Jurkat, Clone E6-1 (cell line): ENCODE measurements at regions not wholly inside any gene's neighbourhood (a gene's known extent, or its start where the extent isn't known, plus 50 kb on each side); places are given as distances from the start of the nearest gene placed in this dataset.
A peak's percentile ranks its signal among the peaks of the same experiment; 100 is the strongest.
"Not testable (repeated sequence)": the region's sequence is repeated elsewhere in the genome, so short reads cannot be mapped to it uniquely, and the experiment has no call there.

Experiments used
- DNase-seq: peaks from one replicate; pipeline ENCODE4 v3.0.0-alpha.2; 2011; ENCODE audit warnings: low read depth, low spot score
- H3K4me3 ChIP-seq: 2 replicates; pipeline ENCODE4 v1.5.1; 2011; ENCODE audit warnings: mild to moderate bottlenecking, low read length, control low read depth, moderate library complexity

DNA sequence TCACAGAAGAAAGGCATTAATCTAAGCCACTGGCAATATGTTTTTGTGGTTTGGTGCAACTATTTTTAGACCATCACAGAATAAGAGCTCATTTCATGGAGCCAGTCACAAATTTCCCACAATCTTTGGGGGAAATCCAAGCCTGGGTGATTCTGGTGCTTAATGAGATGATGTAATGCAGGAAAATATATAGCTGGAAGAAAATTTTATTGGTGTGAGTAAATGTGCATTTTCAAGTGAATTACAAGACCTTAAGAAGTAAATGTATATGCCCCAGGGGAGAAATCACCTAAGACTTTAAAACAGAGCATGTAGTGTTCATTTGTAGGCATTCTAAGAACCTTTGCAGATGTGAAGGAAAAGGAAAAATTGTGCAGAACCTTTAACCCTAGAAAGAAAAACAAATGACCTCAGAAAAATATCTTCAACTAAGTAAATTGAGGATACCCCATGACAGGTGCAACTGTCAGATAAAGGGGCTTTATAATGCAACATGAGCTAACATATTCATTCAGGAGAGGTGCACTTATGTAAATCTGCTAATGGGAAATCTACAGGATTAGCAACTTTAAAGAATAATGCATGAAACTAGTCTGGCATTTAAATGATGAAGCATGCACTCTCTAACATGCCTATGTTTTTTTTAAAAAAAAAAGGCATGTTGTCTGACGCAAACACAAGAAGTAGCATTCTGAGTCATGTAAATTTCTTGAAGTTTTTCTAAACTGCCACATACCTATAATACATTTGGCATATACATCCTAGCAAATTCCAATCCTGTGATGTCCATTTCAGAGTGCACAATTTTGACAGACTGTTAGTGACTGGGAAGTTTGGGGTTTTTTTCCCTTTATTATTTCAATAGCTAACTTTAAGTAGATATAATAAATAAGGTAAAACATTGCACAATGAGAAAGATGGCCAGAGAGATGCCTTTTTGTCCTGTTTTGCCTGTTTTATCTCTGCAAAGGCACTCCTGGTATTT, 105.1 kb downstream of the MEX3B start:
- no peak for DNase-seq
- H3K4me3 ChIP-seq, result no peak overlapping the region

DNA sequence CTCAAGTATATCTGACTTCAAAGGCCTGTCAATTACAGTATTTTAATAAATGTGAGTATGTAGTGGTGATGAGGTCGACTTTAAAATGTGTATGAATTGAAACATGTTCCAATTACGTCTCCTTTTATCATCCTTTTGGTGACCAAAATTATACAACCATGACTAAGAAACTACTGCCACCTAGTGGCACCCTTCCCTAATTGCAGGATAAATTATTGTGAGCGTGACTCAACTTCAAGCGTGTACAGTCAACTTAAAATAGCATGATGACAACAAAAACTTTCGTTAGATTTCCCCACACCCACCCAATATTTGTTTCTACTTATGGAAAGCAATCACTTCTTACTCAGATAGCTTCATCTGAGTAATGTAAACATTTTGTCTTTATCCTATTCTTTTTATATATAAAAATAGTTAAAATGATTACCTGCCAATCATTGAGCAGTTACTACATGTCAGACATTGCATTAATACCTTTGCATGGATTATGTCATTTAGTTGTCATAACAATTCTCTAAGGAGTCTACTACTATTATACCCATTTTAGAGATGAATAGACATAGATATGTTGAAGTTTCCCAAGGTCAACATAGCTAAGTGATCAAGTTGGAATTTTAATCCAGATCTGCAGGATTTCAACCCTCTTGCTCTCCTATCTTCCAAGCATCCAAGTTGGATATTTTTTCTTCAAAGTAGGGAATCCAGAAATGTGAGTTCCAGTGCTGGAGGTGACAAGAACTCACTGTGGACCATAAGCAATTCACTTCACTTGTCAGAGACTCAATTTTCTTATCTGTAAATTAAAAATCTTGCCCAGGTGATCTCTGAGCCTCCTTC, 106.0 kb downstream of the MEX3B start:
- peak; percentile 27 for DNase-seq

DNA sequence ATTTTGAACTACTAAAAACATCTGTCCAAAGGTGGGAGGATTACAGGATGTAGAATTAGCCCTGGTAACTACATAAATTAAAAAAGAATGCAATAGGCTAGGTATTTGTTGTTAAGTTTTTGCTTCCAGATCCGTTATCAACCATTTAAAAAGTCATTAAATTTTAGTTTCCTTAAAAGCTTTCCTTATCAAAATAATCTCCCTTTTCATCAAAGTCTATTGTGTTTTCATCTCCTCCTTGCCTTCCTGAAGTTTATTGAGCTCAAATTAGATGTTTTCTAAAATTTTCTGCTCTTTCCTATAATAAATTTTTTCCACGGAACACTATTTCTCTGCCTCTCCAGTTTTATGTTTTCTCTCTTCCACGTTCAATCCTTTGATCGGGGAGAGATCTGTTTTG, 108.6 kb downstream of the MEX3B start:
- no peak overlapping the region for H3K4me3 ChIP-seq
- DNase-seq, result no peak

More for the DNA sequence above, 106.0 kb downstream of the MEX3B start:
- no peak overlapping the region for H3K4me3 ChIP-seq

DNA sequence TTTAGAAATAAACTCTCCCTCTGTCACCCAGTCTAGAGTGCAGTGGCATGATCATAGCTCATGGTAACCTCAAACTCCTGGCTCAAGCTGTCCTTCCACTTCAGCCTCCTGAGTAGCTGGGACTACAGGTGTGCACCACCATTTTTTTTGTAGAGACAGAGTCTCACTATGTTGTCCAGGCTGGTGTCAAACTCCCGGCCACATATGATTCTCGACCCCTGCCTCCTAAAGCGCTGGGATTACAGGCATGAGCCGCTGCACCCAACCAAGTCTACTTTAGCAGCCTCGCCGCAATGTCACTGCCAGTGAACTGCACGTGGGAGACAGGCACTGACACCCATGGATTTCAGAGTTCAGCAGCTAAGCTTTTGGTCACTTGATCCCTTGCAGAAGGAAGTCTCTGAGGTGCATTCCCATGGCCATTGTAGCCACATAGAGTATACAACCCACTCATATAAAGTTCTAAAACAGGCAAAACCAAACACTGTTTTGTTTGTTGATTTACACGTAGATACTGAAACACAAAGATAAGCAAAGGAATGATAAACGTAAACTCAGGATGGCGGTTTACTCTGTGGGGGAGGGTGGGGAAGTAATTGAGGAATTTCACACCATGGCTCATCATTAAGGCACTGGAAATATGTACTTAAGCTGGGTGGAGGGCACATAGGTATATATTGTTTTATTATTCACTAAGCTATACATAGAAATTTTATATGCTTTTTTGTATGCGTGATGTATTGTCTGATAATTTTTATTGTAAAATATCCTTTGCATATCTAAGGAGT, 115.0 kb downstream of the MEX3B start:
- DNase-seq, result no peak
- H3K4me3 ChIP-seq, result no peak overlapping the region

DNA sequence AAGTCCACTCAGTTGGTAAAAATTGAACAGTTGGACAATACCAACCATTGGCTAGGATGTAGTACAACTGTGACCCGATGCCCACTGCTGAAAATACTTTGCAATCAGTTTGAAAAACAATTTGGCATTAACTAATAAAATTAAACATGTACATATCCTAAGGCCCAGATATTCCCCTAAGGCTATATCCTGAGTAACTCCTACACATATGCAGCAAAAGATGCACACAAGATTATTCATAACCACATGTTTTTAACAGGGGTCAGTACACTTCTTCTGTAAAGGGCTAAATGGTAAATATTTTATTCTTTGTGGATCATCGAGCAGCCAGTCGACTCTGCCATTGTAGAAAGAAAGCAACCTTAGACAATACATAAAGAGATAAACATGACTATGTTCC, 116.3 kb downstream of the MEX3B start:
- H3K4me3 ChIP-seq, result no peak overlapping the region
- no peak for DNase-seq

DNA sequence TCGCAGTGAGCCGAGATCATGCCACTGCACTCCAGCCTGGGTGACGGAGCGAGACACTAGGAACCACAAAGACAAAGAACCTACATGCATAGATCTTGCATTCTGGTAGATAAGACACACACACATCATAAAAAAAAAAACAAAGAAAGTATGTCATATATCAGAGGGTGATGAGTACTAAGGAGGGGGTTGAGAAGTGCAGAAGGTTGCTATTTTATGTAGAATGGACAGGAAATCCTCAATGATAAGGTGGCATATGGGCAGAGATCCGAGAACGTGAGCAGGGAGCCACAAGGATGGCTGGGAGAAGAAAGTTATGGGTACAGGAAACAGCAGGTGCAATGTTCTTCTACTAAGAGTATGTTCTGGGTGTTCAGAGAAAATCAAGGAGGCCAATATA, 118.8 kb downstream of the MEX3B start:
- no peak overlapping the region for H3K4me3 ChIP-seq
- DNase-seq, result no peak

DNA sequence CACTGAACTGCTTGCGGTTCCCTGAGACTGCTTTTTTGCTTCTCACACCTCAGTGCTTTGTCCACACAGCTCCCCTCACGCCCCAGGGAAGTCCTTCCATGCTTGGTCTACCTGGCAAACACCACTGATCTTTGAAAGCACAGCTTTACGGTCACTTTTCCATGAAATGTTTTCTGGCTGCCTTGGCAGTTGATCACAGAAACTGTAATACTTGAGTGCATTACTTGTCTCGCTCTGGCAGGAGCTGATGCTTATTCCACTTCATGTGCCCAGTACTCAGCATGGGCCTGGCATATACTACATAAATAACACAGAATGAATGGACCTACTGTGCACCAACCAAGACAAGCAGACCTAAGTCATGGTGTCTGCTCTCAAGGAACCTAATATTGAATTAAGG, 121.1 kb downstream of the MEX3B start:
- no peak overlapping the region for H3K4me3 ChIP-seq
- no peak for DNase-seq

DNA sequence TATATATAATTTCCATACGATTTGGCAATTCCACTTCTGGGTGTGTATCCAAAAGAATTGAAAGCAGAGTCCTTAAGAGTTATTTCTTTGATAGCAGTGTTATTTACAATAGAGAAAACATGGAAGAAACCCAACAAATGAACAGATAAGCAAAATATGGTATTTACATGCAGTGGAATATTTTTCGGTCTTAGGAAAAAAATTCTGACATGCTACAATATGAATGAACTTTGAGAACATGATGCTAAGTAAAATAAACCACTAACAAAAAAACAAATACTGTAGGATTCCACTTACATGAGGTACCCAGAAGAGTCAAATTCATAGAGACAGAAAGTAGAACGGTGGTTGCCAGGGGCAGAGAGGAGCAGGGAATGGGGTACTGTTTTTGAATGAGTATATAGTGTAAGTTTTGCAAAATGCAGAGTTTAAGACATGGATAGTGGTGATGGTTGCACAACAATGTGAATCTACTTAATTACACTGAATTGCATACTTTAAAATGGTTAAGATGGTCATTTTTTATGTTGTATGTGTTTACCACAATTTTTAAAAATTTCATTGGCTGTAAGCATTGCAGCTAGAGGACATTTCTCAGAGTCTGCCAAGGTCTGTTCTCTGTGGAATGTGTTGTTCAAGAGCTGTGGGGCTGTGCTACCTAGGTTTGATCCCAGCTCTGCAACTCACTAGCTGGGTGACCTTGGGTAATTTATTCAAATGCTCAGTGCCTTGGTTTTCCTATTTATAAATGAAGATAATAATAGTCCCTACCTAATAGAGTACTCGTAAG, 122.1 kb downstream of the MEX3B start:
- H3K4me3 ChIP-seq, result no peak overlapping the region

DNA sequence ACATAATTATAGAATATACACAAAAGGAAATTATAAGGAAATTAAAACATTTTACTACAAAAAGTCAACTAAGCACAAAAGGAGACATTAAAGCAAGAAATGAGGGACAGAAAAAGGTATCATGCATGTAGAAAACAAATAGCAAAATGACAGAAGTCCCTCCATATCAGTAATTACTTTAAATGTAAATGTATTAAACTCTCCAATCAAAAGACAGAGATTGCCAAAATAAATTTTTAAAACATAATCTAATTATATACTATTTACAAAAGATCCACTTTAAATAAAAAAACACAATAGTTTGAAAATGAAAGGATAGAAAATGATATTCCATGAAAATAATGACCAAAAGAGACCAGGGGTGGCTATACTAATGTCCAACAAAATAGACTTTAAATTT, 123.7 kb downstream of the MEX3B start:
- no peak overlapping the region for H3K4me3 ChIP-seq
- DNase-seq, result no peak

More for the DNA sequence above, 122.1 kb downstream of the MEX3B start:
- no peak for DNase-seq

DNA sequence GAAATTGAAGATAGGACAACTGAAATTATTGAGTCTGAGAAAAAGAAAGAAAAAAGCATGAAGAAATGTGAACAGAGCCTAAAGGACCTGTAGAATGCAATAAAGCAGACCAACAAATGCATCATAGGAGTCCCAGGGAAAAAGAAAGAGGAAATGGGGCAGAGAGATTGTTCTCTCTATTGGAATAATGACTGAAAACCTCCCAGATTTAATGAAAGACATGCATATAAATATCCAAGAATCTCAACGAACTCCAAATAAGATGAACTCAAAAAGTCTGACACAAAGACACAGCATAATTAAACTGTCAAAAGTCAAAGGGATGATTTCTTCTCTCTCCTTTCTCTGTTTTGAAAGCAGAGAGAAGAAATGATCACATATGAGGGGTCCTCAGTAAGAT, 124.7 kb downstream of the MEX3B start:
- no peak overlapping the region for H3K4me3 ChIP-seq
- DNase-seq, result no peak

DNA sequence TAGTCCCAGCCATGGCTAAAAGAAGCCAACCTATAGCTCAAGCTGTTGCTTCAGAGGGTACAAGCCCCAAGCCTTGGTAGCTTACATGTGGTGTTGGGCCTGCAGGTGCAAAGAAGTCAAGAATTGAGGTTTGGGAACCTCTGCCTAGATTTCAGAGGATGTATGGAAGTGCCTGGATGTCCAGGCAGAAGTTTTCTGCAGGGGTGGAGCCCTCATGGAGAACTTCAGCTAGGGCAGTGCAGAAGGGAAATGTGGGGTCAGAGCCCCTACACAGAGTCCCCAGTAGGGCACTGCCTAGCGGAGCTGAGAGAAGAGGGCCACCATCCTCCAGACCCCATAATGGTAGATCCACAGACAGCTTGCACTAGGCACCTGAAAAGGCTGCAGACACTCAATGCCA, 127.1 kb downstream of the MEX3B start:
- H3K4me3 ChIP-seq, DNase-seq: not testable (repeated sequence)

DNA sequence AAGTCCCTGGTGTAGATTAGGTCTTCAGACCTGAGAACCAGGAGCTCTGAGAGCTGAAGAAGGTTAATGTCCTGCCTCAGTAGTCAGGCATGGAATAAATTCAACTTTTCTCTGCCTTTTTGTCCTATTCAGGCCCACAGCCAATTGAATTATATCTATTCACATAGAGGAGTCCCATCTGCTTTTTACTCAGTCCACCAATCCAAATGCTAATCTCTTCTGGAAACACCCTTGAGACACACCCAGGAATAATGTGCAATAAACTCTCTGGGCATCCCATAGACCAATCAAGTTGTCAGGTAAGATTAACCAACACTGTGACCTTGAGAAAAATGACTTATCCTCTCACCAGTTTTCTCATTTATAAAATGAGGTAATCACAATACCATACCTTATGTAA, 129.4 kb downstream of the MEX3B start:
- no peak overlapping the region for H3K4me3 ChIP-seq
- no peak for DNase-seq

DNA sequence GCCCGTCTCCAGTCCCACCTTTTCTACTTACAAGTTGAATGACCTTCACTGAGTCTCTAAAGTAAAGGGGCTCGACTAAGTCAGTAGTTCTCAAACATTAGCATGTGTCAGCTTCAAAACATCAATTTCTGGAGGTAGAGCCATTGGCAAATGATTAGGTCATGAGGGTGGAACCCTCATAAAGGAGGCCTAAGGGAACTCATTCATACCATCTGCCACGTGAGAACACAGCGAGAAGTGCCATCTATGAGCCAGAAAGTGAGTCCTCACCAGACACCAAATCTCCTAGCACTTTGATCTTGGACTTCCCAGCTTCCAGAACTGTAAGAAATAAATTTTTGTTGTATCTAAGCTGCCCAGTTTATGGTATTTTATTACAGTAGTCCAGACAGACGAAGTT, 129.8 kb downstream of the MEX3B start:
- no peak for DNase-seq
- H3K4me3 ChIP-seq, result no peak overlapping the region

DNA sequence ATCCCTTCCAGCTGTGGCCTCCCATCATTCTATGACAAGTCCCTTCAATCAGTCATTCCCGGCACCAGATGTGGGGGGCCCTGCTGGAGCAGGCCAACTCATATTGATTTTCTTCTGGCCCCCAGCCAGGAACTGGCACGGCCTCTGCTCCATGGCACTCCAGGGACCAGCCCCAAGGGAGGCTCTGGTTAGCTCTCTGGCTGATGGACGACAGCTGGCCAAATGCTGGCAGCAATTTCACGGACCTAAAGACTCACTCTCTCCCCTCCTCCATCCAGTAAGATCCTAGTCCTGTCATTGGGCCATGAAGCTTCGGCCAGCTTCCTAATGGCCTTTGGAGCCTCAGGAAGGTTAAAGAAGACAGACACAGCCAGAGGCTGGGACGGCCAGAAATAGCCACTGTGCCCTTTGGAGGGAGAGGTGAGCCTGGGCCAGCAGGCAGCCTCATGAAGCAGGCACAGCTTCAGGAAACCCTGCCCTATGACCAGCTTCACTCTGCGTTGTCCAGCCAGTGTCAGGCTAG, 131.0 kb downstream of the MEX3B start:
- no peak overlapping the region for H3K4me3 ChIP-seq
- no peak for DNase-seq

DNA sequence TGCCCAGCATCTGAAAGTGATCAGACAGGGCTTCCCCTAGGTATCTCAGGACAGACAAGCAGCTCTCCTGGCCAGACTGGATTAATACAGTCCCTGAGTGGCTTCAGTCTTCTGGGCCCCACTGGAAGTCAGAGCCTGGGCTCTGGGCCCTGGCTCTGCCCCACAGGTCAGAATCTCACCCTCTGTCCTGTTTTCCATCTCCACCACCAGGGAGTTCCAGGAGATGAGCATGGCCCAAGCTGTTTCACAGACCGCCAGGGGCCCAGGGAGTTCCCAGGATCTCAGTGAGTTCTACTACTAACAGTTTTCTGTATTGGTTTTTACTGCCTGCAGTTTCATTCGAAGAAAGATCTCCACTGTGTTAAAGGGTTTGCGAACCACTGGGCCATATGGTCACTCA, 131.5 kb downstream of the MEX3B start:
- no peak for DNase-seq
- H3K4me3 ChIP-seq, result no peak overlapping the region

DNA sequence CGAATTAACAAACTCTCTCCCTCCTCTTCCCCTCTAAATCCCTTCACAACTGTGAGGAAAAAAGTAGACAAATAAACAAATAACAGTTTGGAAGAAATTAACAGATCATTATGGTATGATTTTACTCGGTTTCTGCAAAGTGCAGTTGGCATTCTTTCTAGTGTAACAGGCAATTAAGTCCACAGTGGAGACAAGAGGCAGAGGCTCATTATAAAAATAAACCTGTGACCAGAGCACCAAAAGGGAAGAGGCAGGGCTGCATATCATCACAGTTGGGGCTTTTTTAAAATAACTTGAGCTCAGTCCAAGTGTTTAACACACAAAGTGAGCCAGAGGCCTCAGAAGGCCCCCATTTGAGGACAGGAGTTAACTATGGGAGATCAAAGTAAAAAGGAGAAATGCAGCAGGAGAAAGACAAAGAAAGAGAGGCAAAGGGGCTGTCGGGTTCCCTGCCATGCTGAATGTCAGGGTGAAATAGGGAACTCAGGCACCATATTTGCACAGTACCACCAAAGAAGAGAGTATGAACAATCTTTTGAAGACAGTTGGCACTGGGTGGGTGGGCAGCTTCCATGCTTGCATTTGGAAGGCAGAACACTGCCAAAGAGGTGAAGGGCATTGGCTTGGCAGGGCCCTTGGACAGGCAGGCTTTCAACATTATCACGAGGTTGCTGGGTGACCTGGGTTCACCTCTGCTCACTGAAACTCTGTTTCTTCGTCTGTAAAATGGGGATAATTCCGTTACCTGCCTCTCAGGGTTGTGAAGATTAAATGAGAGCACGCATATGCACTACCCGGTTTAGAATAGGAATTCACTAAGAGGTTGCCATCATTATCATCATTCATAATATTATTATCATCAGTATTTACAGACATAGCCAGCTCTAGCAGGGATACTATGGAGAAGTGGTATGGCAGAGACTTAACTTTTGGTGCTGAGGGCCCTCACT, 134.5 kb downstream of the MEX3B start:
- H3K4me3 ChIP-seq, result no peak overlapping the region
- DNase-seq, result no peak

DNA sequence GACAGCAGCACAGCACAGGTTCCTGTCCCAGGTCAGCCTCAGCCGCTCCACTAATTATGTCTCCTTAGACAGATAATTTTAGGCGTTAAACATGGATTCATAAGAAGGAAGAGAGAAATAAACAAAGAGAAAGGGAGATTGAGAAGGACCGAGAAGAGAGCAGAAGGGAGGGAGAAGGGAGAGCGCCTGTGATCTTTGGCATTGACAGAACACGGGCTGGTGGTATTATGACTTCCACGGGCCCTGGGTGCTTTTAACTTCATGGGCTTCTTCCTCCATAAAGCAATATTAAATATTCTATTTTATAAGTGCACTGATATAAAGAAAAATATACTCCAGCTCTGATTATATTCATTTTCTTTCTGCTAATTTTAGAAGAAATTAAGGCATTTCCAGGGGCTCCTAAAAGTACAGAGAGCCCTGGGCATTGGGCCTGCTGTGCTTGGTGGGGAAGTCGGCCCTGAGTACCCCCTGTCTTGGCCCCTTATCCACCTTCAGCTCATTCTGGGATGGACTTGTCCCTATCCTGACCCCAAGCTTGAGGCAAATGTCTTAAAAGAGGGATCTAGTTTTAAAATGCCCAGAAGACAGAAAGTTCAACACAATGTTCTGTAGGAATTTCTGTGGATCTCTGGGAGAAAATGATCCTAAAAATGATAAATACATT, 135.3 kb downstream of the MEX3B start:
- DNase-seq, result no peak
- H3K4me3 ChIP-seq, result no peak overlapping the region
